ENCODE measurements at regions not wholly inside any gene's neighbourhood (a gene's known extent, or its start where the extent isn't known, plus 50 kb on each side); places are given as distances from the start of the nearest gene placed in this dataset.

- Mint-ChIP-seq H3K4me3 (no peak overlapping the region), H3K36me3 (ENCODE audit: low read depth) (peaks cover 14% of the 10 kb centered on the region), H3K9me3 (no peaks in the 10 kb centered on the region), H3K4me1 (peaks cover 14% of the 10 kb centered on the region), H3K27ac (no peak overlapping the region), H3K27me3 (ENCODE audit: low read depth, poor library complexity) (peaks cover 3% of the 10 kb centered on the region)
- no peak for DNase-seq
- TF ChIP-seq CTCF (IDR thresholded peaks at IDR 0.05): no peak
Measured at GRCh38 chr3:124097362-124098131, 105.6 kb upstream of the ROPN1 start.

DNA sequence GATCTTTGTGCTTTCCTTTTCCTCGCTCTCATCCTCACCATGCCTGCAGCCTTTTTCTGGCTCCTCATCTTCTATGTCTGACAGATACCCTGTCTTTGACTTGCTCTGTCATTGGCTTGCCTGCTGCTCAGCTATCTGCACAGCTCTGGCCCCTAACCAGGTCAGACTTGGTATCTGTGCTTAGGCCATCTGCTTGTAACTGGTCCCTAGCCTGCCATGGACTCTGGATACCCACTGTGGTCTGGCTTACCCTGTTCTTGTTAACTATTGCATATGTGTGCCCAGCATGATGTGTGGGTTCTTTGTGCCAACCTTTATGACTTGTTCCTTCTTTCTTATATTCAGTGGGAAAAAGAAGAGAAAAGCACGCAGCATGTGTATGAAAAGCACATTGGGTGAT, 109.7 kb upstream of the ROPN1 start:
- Mint-ChIP-seq H3K27me3 (ENCODE audit: low read depth, poor library complexity) (no peaks in the 10 kb centered on the region), H3K27ac (no peak overlapping the region), H3K9me3 (no peaks in the 10 kb centered on the region), H3K36me3 (ENCODE audit: low read depth) (peaks cover 14% of the 10 kb centered on the region), H3K4me1 (no peaks in the 10 kb centered on the region), H3K4me3 (no peak overlapping the region)
- DNase-seq: no peak
- no peak for TF ChIP-seq CTCF (IDR thresholded peaks at IDR 0.05)

- H3K36me3 Mint-ChIP-seq (ENCODE audit: low read depth): peaks cover 15% of the 10 kb centered on the region
- DNase-seq: no peak
- TF ChIP-seq CTCF (IDR thresholded peaks at IDR 0.05): no peak
- peaks cover under 1% of the 10 kb centered on the region for H3K4me1 Mint-ChIP-seq
- H3K4me3 Mint-ChIP-seq: no peak overlapping the region
- no peaks in the 10 kb centered on the region for H3K27me3 Mint-ChIP-seq (ENCODE audit: low read depth, poor library complexity)
- H3K27ac Mint-ChIP-seq: peak overlapping the region; percentile 86
- H3K9me3 Mint-ChIP-seq: no peaks in the 10 kb centered on the region
Measured at GRCh38 chr3:124107104-124107890, 115.4 kb upstream of the ROPN1 start.

DNA sequence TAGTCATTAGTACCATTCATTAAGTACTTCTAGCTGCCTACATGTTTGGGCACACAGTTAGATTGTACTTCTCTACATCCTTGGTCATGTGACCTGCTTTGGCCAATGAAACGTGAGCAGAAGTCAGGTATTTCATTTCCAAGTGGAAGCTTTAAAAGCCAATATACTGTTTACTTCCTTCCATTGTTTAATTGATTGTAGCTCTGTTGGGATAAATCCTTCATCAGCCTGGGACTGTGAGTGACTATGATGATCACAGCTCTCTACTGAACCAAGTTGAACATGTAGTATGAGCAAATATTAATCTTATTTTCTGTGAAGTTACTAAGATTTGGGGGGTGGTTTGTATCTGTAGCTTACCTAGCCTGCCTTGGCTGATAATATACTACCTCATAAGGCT, 116.5 kb upstream of the ROPN1 start:
- Mint-ChIP-seq H3K4me3 (no peak overlapping the region), H3K27me3 (ENCODE audit: low read depth, poor library complexity) (no peaks in the 10 kb centered on the region), H3K9me3 (no peaks in the 10 kb centered on the region), H3K27ac (no peak overlapping the region), H3K4me1 (peaks cover 5% of the 10 kb centered on the region), H3K36me3 (ENCODE audit: low read depth) (peaks cover 12% of the 10 kb centered on the region)
- no peak for TF ChIP-seq CTCF (IDR thresholded peaks at IDR 0.05)
- no peak for DNase-seq

DNA sequence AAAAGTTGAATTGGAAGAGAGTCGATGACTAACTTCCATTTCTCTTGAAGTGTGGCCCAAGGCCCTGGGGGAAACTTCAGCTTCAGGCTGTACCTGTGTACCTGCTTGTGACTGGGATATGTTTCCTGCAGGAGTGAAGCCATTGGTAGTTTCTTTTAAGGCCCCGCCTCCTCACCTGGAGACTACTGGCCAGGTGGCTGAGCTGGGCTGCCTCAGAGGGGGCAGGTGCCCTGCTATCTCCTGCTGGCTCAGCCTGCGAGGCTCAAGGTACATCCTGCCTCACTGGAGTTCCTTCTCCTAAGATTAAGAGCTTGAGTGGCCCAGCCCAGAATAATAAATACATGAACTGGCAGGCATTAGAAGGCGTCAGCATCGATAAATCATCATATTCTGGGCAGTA, 121.6 kb upstream of the ROPN1 start:
- Mint-ChIP-seq H3K27me3 (ENCODE audit: low read depth, poor library complexity) (no peaks in the 10 kb centered on the region), H3K9me3 (no peaks in the 10 kb centered on the region), H3K4me1 (peaks cover 39% of the 10 kb centered on the region), H3K36me3 (ENCODE audit: low read depth) (peaks cover 19% of the 10 kb centered on the region), H3K4me3 (no peak overlapping the region), H3K27ac (no peak overlapping the region)
- DNase-seq: no peak
- no peak for TF ChIP-seq CTCF (IDR thresholded peaks at IDR 0.05)

All from nephron progenitor cell (in vitro differentiated cells).